ENCODE measurements at regions not wholly inside any gene's neighbourhood (a gene's known extent, or its start where the extent isn't known, plus 50 kb on each side); places are given as distances from the start of the nearest gene placed in this dataset.

DNA sequence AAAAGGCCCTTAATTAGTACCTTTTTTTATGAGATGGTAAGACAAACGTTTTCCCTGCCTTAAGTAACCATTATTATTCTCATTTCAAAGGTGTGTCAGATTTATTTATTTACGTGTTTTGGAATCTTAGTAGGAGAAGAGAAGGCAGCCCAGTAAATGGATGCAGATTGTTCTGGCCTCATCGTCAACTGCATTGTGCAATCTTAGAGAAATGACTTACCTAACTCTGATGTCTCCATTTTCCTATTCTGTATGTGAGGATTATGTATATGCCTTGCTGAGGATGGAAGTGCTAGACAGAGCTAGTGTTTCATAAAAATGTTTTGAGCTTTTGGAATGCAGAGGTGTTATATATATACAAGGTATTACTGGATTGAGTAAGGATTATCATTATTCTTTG lies 97.0 kb upstream of the JAG1 start:
- no peak for DNase-seq (ENCODE audit: low read depth in 2 of 2)

- no peak for DNase-seq (ENCODE audit: low read depth in 2 of 2)
Observed at GRCh38 chr20:10771435-10772140, 97.8 kb upstream of the JAG1 start.

- DNase-seq (ENCODE audit: low read depth in 2 of 2) = no peak
Observed at GRCh38 chr20:10774357-10774943, 100.7 kb upstream of the JAG1 start.

- no peak for DNase-seq (ENCODE audit: low read depth in 2 of 2)
Observed at GRCh38 chr20:10777710-10778109, 103.9 kb upstream of the JAG1 start.

DNA sequence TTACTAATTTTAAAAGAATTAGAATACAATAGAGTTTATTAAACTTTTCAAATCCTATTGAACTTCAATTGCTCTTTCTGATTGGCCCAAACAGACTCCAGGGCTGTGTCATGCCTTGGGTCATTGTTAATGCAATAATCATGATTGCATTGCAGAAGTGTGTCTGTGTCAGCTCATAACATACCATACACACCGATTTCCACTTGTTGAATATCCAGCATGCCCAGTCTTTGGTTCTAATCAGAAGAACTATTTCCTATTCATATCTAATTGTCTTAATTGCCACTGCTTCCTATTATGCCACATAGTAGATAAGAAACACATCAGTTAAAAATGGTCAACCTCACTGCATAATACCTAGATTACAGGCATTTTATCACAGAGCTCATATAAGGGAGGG lies 106.1 kb upstream of the JAG1 start:
- no peak for DNase-seq (ENCODE audit: low read depth in 2 of 2)

- no peak for DNase-seq (ENCODE audit: low read depth in 2 of 2)
Observed at GRCh38 chr20:10780901-10781300, 107.1 kb upstream of the JAG1 start.

DNA sequence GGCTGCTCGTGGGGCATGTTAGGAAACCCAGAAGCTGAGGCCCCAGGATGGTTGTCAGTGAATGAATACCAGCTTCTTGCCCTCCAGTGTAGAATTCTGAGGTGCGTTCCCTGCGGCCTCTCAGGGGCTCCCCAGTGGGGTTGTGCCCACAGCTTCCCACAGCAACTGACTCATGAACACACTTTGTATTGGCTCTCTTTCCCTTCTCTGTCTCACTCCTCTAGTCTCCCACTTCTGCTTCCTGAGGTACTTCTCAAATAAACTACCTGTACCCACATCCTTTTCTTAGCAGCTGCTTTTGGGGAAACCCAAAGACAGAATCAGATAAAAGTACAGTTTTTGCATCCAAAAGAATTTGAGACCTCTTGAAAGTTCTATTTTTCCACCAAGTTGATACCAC lies 107.7 kb upstream of the JAG1 start:
- no peak for DNase-seq (ENCODE audit: low read depth in 2 of 2)

DNA sequence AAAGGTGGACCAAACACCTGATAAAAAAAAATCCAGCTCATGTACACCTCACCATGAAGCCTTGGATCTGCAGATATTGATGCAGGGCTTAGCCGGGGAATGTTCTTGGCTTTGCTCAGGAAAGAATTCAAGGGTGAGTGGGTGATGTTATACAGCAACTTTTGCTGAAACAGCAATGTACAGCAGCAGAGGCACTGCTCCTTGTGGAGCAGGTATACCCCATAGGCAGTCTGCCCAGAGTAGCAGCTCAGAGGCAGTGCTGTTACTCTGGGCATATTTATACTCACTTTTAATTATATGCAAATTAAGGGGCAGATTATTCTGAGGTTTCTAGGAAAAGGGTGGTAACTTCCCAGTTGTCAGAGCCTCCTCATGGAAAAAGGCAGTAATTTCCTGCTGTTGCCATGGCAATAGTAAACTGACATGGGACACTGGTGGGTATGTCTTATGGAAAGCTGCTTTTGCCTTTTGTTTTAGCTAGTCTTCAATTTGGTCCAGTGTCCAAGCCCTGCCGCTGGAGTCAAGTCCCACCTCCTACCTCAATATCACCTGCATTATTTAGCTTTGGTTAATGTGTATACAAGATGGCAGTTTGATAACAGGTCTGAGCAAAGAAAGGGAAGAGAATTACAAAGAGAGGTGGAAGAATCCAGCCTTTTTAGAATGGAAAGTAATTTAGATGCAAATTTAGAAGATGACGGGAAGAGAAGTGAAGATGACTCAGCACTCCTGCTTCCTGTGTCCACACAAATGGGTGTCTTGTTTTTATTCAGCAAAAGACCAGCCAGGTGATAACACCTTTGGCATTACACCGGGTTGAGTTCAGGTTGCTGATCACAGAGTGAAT lies 110.1 kb upstream of the JAG1 start:
- no peak for DNase-seq (ENCODE audit: low read depth in 2 of 2)

GRCh38 chr20:10784554-10785183 lies 110.9 kb upstream of the JAG1 start:
- no peak for DNase-seq (ENCODE audit: low read depth in 2 of 2)

- no peak for DNase-seq (ENCODE audit: low read depth in 2 of 2)
Observed at GRCh38 chr20:10786678-10787077, 112.9 kb upstream of the JAG1 start.

- DNase-seq (ENCODE audit: low read depth in 2 of 2) = no peak
Observed at GRCh38 chr20:10788055-10788454, 114.3 kb upstream of the JAG1 start.

GRCh38 chr20:10788877-10789276 lies 115.1 kb upstream of the JAG1 start:
- no peak for DNase-seq (ENCODE audit: low read depth in 2 of 2)

- no peak for DNase-seq (ENCODE audit: low read depth in 2 of 2)
Observed at GRCh38 chr20:10789386-10789785, 115.6 kb upstream of the JAG1 start.

DNA sequence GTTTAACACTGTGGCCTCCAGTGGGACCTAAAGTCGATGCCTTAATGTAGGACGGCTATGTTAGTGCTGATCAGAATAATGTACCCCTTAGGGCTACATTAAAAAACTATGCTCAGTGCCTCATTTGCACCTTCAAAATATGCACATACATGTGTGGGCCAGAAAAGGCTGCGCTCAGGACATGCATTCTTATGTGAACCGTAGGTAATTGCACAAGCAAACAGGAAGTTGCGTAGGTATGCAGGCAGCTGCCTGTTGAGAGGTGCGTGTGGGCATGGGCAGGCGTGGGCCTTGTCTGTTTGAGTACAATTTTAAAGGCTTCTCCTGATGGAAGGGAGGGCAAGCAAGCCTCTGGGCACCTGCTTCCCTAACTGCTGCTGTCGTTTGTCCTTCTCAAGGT lies 116.2 kb upstream of the JAG1 start:
- DNase-seq (ENCODE audit: low read depth in 2 of 2) = no peak

DNA sequence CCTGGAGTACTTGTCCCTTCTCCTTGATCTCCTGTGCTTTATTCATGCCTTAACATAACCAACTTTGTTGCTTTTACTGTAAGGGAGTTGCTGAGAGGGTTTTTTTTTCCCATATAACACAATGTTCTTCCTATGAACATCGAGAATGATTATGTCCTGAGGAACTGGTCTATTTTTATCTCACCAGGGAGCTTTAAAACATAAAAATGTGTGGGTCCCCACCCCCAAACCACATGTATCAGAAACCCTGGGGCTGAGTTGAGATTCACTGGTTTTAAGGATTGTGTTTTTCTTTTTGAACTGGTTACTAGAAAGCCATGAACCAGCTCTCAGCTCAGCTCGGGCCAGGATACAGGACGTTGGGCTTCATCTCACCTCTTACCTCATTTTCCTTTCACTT lies 118.5 kb upstream of the JAG1 start:
- no peak for DNase-seq (ENCODE audit: low read depth in 2 of 2)

GRCh38 chr20:10793766-10794165 lies 120.0 kb upstream of the JAG1 start:
- no peak for DNase-seq (ENCODE audit: low read depth in 2 of 2)

DNA sequence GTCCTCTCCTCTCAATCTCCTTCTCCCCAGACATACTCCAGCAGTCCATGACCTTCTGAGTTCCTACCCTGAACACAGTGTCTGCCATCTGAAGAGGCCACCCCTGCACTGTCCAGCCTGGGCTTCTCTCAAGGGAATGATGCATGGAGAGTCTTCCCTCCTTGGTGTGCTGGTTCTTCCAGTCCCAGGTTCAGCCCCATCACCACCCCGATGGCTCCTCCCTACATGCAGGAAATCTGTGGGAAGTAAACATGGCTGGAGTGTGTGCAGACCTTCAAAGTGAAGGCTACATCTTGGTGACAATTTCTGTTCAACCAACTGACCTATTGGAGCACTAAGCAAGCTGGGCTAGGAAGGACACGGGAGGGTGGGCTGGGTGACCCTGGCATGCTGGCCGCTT lies 121.0 kb upstream of the JAG1 start:
- DNase-seq (ENCODE audit: low read depth in 2 of 2) = no peak

DNA sequence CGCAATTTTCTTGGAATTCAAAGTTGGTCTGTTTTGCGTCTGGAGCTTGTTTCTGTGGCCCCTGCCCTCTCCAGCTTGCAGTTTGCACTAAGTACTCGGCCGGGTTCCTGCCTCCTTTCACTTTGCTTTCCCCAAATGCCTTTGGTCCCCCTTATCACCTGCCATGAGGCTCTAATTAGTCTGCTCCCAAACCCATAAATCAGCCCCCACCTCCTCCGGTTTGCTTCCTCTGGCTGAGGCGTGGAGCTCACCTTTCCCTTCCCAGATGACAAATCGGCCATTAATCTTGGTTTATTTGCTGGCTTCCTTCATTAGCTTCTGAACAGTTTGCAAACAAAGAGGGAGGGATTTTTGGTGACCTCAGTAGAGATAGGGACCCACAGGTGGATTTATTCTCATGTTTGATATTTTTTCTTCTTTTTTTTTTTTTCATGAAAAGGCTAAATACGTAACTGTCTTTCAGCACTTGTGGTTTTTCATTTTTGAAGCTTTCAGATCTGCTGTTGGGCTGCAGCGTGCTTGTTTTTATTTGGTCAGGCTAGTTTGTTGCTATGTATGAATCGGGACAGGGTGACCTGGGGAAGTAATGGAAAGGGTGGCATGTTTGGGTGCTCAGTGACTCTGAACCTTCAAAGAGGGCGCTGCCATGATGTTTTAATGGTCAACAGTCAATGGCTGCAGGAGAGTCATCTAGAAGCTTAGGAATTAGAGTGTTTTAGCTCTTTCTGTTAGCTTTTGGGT lies 121.7 kb upstream of the JAG1 start:
- DNase-seq (ENCODE audit: low read depth in 2 of 2) = no peak

DNA sequence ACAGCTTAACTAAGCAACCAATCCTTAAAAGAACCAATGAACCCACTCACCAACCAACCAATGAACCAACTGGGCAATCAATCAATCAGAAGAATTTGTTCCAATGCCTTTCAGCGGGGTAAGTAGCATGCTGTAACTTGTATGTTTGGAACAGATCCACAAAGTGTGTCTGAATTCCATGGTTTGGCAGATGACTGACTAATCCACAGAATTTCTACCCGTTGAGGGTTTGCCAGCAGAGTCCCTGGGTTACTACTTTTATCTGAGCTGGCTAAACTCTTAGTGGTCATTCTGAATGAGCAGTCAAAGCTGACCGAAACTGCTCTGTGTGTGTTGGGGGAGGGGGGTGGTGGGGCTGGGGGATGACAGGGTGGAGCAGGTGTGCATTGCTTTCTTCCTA lies 125.0 kb upstream of the JAG1 start:
- no peak for DNase-seq (ENCODE audit: low read depth in 2 of 2)

DNA sequence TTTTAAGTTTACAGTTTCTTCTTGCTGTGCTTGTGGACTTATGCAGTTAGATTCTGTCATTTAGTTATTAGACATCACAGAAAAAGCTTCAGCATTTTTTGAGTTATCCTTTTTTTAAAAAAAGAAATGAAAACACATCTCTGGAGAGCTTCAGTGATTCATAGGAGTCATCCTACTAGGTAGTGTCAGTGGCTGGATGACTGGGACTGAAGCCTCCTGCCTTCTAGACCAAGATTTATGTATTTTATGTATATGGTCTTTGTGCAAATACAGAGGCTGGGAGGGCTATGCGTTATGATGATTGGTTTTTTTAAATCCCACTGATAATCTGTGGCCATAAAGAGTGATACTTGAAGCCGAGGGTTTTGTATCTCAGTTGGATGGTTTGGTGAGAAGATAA lies 125.9 kb upstream of the JAG1 start:
- no peak for DNase-seq (ENCODE audit: low read depth in 2 of 2)

- no peak for DNase-seq (ENCODE audit: low read depth in 2 of 2)
Observed at GRCh38 chr20:10800288-10800687, 126.5 kb upstream of the JAG1 start.

DNA sequence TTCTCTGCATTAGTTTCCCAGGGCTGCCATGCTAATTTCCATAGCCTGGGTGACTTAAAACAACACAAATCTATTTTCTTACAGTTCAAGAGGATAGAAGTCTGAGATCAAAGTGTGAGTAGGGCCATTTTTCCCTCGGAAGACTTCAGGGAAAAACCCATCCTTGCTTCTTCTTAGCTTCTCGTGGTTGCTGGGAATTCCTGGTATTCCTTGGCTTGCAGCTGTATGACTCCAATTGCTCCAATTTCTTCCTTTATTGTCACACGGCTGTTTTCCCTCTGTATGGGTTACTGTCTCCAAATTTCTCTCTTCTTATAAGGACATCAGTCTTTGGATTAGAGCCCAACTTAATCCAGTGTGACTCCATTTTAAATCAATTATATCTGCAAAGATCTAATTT lies 128.4 kb upstream of the JAG1 start:
- DNase-seq (ENCODE audit: low read depth in 2 of 2) = no peak
